ENCODE measurements at regions not wholly inside any gene's neighbourhood (a gene's known extent, or its start where the extent isn't known, plus 50 kb on each side); places are given as distances from the start of the nearest gene placed in this dataset.

GRCh38 chr10:89829262-89829886 is 128.0 kb downstream of the KIF20B start:
- no peak for DNase-seq (ENCODE audit: low read depth in 4 of 4, low spot score in 2 of 4)

- no peak for DNase-seq (ENCODE audit: low read depth in 4 of 4, low spot score in 2 of 4)
Measured at GRCh38 chr10:89829887-89830269, 128.5 kb downstream of the KIF20B start.

GRCh38 chr10:89830624-89831023 is 129.2 kb downstream of the KIF20B start:
- DNase-seq (ENCODE audit: low read depth in 4 of 4, low spot score in 2 of 4), result no peak

GRCh38 chr10:89836840-89837164 is 135.4 kb downstream of the KIF20B start:
- no peak for DNase-seq (ENCODE audit: low read depth in 4 of 4, low spot score in 2 of 4)

- peak in 3 of 4 donors; percentile 45 to 55 (median 51) for DNase-seq (ENCODE audit: low read depth in 4 of 4, low spot score in 2 of 4)
Measured at GRCh38 chr10:89837165-89838043, 136.0 kb downstream of the KIF20B start.

GRCh38 chr10:89838044-89838615 is 136.7 kb downstream of the KIF20B start:
- DNase-seq (ENCODE audit: low read depth in 4 of 4, low spot score in 2 of 4), result peak in 2 of 4 donors; percentile 28 to 37

- no peak for DNase-seq (ENCODE audit: low read depth in 4 of 4, low spot score in 2 of 4)
Measured at GRCh38 chr10:89845541-89846280, 144.3 kb downstream of the KIF20B start.

- DNase-seq (ENCODE audit: low read depth in 4 of 4, low spot score in 2 of 4), result no peak
Measured at GRCh38 chr10:89846281-89846630, 144.9 kb downstream of the KIF20B start.

GRCh38 chr10:89846786-89847185 is 145.4 kb downstream of the KIF20B start:
- DNase-seq (ENCODE audit: low read depth in 4 of 4, low spot score in 2 of 4), result no peak

GRCh38 chr10:89852872-89853271 is 151.5 kb downstream of the KIF20B start:
- no peak for DNase-seq (ENCODE audit: low read depth in 4 of 4, low spot score in 2 of 4)

GRCh38 chr10:89853781-89854191 is 152.4 kb downstream of the KIF20B start:
- no peak for DNase-seq (ENCODE audit: low read depth in 4 of 4, low spot score in 2 of 4)

- DNase-seq (ENCODE audit: low read depth in 4 of 4, low spot score in 2 of 4), result no peak
Measured at GRCh38 chr10:89857431-89858042, 156.1 kb downstream of the KIF20B start.

- DNase-seq (ENCODE audit: low read depth in 4 of 4, low spot score in 2 of 4), result no peak
Measured at GRCh38 chr10:89861199-89861573, 159.8 kb downstream of the KIF20B start.

- DNase-seq (ENCODE audit: low read depth in 4 of 4, low spot score in 2 of 4), result no peak
Measured at GRCh38 chr10:89861584-89862301, 160.4 kb downstream of the KIF20B start.

- DNase-seq (ENCODE audit: low read depth in 4 of 4, low spot score in 2 of 4), result no peak
Measured at GRCh38 chr10:89867964-89868363, 166.6 kb downstream of the KIF20B start.

GRCh38 chr10:89869180-89869579 is 167.8 kb downstream of the KIF20B start:
- no peak for DNase-seq (ENCODE audit: low read depth in 4 of 4, low spot score in 2 of 4)

GRCh38 chr10:89869592-89870156 is 168.3 kb downstream of the KIF20B start:
- no peak for DNase-seq (ENCODE audit: low read depth in 4 of 4, low spot score in 2 of 4)

GRCh38 chr10:89870936-89871335 is 169.5 kb downstream of the KIF20B start:
- DNase-seq (ENCODE audit: low read depth in 4 of 4, low spot score in 2 of 4), result no peak

GRCh38 chr10:89873055-89873454 is 171.7 kb downstream of the KIF20B start:
- DNase-seq (ENCODE audit: low read depth in 4 of 4, low spot score in 2 of 4), result no peak

GRCh38 chr10:89875557-89875956 is 174.2 kb downstream of the KIF20B start:
- DNase-seq (ENCODE audit: low read depth in 4 of 4, low spot score in 2 of 4), result no peak
